HepG2 (cell line): ENCODE measurements at regions not wholly inside any gene's neighbourhood (a gene's known extent, or its start where the extent isn't known, plus 50 kb on each side); places are given as distances from the start of the nearest gene placed in this dataset.

Experiments
- ATAC-seq: fragments of 200-7000 bp; cut with Tn5 transposase; 3 replicates; pipeline ENCODE4 v1.9.1; 2020; ENCODE audit warnings: mild to moderate bottlenecking, moderate library complexity
- BruUV-seq: library from RNA; stranded (reverse); fragments of 400-500 nt; replicated peaks from 2 replicates; lab custom pipeline; 2021; lab: Mats Ljungman, UMichigan
- CTCF ChIA-PET: fragments of 300-600 bp; formaldehyde crosslinking; extraction: SDS; loops from one replicate; lab custom pipeline; 2021; ENCODE audit warnings: low total read pairs, inconsistent platforms, low intra/inter-chr PET ratio; lab: Yijun Ruan, JAX
- POLR2A ChIA-PET: fragments of 350-600 bp; sonication (Branson Sonifier 250); formaldehyde crosslinking; loops from one replicate; lab custom pipeline; 2020; ENCODE audit warnings: antibody characterized with exemption, inconsistent platforms; lab: Yijun Ruan, JAX
- DNase-seq: peaks from one replicate; pipeline ENCODE4 v3.0.0-alpha.2; 2015; ENCODE audit warnings: low spot score
- FAIRE-seq: peaks from 3 replicates; lab custom pipeline; 2011; peaks lifted over from hg19 to GRCh38; lab: Jason Lieb, UNC
- H2AFZ ChIP-seq: one replicate; pipeline ENCODE4 v1.6.1; 2011; ENCODE audit warnings: low read length, inconsistent platforms
- H3K27ac ChIP-seq: fragments of 300-600 bp; 3 replicates; pipeline ENCODE4 v1.8.0; 2011; ENCODE audit warnings: mixed run types, mild to moderate bottlenecking, mixed read lengths, low read length, inconsistent platforms; ENCODE audit not compliant: insufficient read depth; ENCODE audit errors: extremely low read length
- H3K27me3 ChIP-seq, 2 experiments: fragments of 200-600 bp in 1 of 2; 2 replicates in 1 of 2; 3 replicates in 1 of 2; pipeline versions ENCODE4 v1.6.0 to v1.8.0; 2011; ENCODE audit warnings: low read length in 2 of 2, mild to moderate bottlenecking in 2 of 2, moderate library complexity in 2 of 2, inconsistent platforms in 1 of 2; ENCODE audit not compliant: insufficient read depth in 2 of 2, control insufficient read depth in 1 of 2
- H3K36me3 ChIP-seq, 2 experiments: fragments of 200-600 bp in 1 of 2; replicated peaks in 1 of 2; 2 replicates in 1 of 2; 3 replicates in 1 of 2; pipeline versions ENCODE4 v1.5.1 to v1.8.0; 2011; ENCODE audit warnings: low read length in 2 of 2, inconsistent platforms in 1 of 2; ENCODE audit not compliant: insufficient read depth in 2 of 2, control insufficient read depth in 1 of 2
- H3K4me1 ChIP-seq: 2 replicates; pipeline ENCODE4 v1.5.1; 2012; ENCODE audit warnings: low read length, inconsistent platforms; ENCODE audit not compliant: insufficient read depth
- H3K4me2 ChIP-seq: 2 replicates; pipeline ENCODE4 v1.6.0; 2011; ENCODE audit warnings: low read depth, low read length, inconsistent platforms
- H3K4me3 ChIP-seq, 3 experiments: fragments of 200-600 bp in 1 of 3; sonication (generic), shearing (Covaris generic) in 1 of 3; replicated peaks in 1 of 3; 2 replicates each; pipeline ENCODE4 v1.5.1; 2011 to 2016; ENCODE audit warnings: low read length in 3 of 3, inconsistent platforms in 2 of 3, low read depth in 2 of 3, mild to moderate bottlenecking in 2 of 3, control low read depth in 1 of 3, mixed read lengths in 1 of 3; ENCODE audit not compliant: insufficient read depth in 1 of 3
- H3K79me2 ChIP-seq: one replicate; pipeline ENCODE4 v1.6.1; 2011; ENCODE audit warnings: low read length, inconsistent platforms; ENCODE audit not compliant: insufficient read depth
- H3K9ac ChIP-seq: 2 replicates; pipeline ENCODE4 v1.6.0; 2011; ENCODE audit warnings: mild to moderate bottlenecking, low read depth, low read length, inconsistent platforms; ENCODE audit not compliant: insufficient read depth
- H3K9me3 ChIP-seq: 2 replicates; pipeline ENCODE4 v1.5.1; 2012; ENCODE audit warnings: mild to moderate bottlenecking, low read length
- H4K20me1 ChIP-seq: 2 replicates; pipeline ENCODE4 v1.6.0; 2011; ENCODE audit warnings: inconsistent platforms, mild to moderate bottlenecking, low read length, moderate library complexity; ENCODE audit not compliant: insufficient read depth
- MED13 ChIP-seq: sonication (generic); formaldehyde crosslinking; IDR thresholded peaks from 2 replicates; pipeline ENCODE4 v1.5.0; 2020; ENCODE audit warnings: missing genetic modification reagents
- MTF1 ChIP-seq: sonication (generic); formaldehyde crosslinking; IDR thresholded peaks from 2 replicates; pipeline ENCODE4 v1.5.0; 2020; ENCODE audit warnings: missing genetic modification reagents
- SOX13 ChIP-seq, 3 experiments: fragments of 450-650 bp in 1 of 3; sonication (generic) in 1 of 3; formaldehyde crosslinking in 1 of 3; IDR thresholded peaks in 2 of 3; conservative IDR thresholded peaks in 1 of 3; 2 replicates each; pipeline versions ENCODE4 v1.5.0 to v1.6.1; 2016 to 2020; ENCODE audit warnings: antibody characterized with exemption in 1 of 3, mild to moderate bottlenecking in 1 of 3, missing compliant biosample characterization in 1 of 3, missing genetic modification reagents in 1 of 3, moderate library complexity in 1 of 3
- SP4 ChIP-seq: sonication (generic); formaldehyde crosslinking; IDR thresholded peaks from 2 replicates; pipeline ENCODE4 v1.8.1; 2023; ENCODE audit warnings: mild to moderate bottlenecking, missing genetic modification reagents
- TCF7 ChIP-seq: sonication (generic); IDR thresholded peaks from 2 replicates; pipeline ENCODE4 v1.6.1; 2016; ENCODE audit warnings: antibody characterized with exemption, low read depth
- YY1 ChIP-seq: IDR thresholded peaks from 2 replicates; pipeline ENCODE4 v1.6.1; 2011; ENCODE audit warnings: low read length, low read depth, moderate library complexity, mild to moderate bottlenecking; ENCODE audit not compliant: insufficient read depth, insufficient replicate concordance
- WGBS: methylation state at CpG from one replicate; pipeline ENCODE4 v1.1.6; 2017; ENCODE audit warnings: low lambda C conversion rate; 5-methylcytosine and 5-hydroxymethylcytosine counted together
- in situ Hi-C: cut with HindIII; loops from 2 replicates; pipeline ENCODE4 v1.10.0; 2017; ENCODE audit warnings: low pct_unique_long_range_greater_than_20kb; ENCODE audit not compliant: extremely low pct_ligation_motif_present
- intact Hi-C: fragments of 100-400 bp; cut with micrococcal nuclease; formaldehyde crosslinking; loops from one replicate; pipeline ENCODE4 v1.10.0; 2022; ENCODE audit not compliant: unreplicated experiment
- TF ChIP-seq, protein P1 (sequence below): sonication (generic); formaldehyde crosslinking; IDR thresholded peaks from 2 replicates; pipeline ENCODE4 v1.5.1; 2020; ENCODE audit warnings: mild to moderate bottlenecking, missing genetic modification reagents, moderate library complexity

DNA sequence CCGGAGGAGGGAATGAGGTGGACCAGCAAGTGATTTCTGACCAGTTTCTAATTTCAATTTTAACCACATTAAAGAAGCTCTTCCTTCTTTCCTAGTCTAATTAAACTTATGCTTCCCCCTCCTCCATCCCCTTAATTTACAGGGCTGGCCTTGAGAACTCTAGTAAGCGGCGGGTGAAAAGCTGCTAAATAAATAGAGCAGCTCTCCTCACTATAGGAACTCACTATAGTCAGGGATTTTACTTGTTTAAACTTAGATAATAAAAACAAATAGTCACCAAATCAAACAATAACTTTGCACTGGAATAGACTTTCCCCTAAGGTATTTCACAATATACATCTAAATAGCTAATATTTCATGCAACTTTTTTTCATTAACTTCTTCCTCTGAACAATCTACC lies 1838.2 kb upstream of the PRR20A start:
- Histone ChIP-seq H3K9me3 (peaks cover 15% of the 10 kb centered on the region), H3K27ac (no peak overlapping the region), H2AFZ (no peak overlapping the region), H3K4me1 (0 out of 2 replicates have a peak, but pooled peaks cover 5% of the 10 kb centered on the region), H3K4me3 (no peak overlapping the region), H3K4me2 (no peak overlapping the region), H3K27me3 (no peaks in the 10 kb centered on the region; a peak in 1 of 5 replicates), H3K36me3 (no peaks in the 10 kb centered on the region), H4K20me1 (no peaks in the 10 kb centered on the region), H3K9ac (no peak overlapping the region), H3K79me2 (no peaks in the 10 kb centered on the region)
- 3% methylated on average over 3 of the region's 3 CpGs for WGBS
- ChIA-PET POLR2A (no interaction called here), CTCF (no interaction called here)
- intact Hi-C loops (no loop called here), in situ Hi-C loops (no loop called here)
- BruUV-seq, result no TSS peak
- ATAC-seq (peak; percentile 68), DNase-seq (no peak), FAIRE-seq (no peak)
- no peak for TF ChIP-seq MED13
- TF ChIP-seq SOX13 (IDR thresholded peaks at IDR 0.05), result no peak
- peak in 1 of 2 experiments; percentile 9; a peak in 1 of 4 replicates for TF ChIP-seq SOX13 (CRISPR knock-in tag; conservative IDR thresholded peaks at IDR 0.05 in 1 of 2, IDR thresholded peaks at IDR 0.05 in 1 of 2)

DNA sequence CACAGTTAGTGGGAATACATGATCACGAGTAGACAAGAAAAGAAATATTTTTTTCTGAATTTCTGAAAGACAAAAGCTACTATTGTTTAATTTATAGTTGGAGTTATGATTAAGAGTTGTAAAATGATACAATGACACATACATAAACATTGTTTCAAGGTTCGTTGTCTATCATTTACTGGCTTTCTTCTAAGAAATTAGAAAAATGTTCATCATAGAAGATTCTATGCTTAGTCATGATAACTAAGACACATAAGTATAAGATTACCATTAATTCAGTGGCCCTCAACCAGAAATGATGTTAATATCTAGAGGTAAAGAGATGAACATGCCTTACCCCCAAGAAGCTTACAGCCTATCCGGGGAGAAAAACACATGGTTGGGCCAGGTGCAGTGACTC lies 1832.8 kb upstream of the PRR20A start:
- ChIA-PET POLR2A (no interaction called here), CTCF (no interaction called here)
- Histone ChIP-seq H3K27ac (no peak overlapping the region), H3K9ac (no peak overlapping the region), H2AFZ (no peak overlapping the region), H3K4me3 (no peak overlapping the region), H3K4me2 (no peak overlapping the region), H3K4me1 (no peaks in the 10 kb centered on the region), H3K79me2 (no peaks in the 10 kb centered on the region), H3K9me3 (peaks cover 19% of the 10 kb centered on the region), H3K36me3 (no peaks in the 10 kb centered on the region), H3K27me3 (no peaks in the 10 kb centered on the region), H4K20me1 (no peaks in the 10 kb centered on the region)
- DNase-seq, result no peak
- whole genome bisulfite sequencing, result 30% methylated on average over 3 of the region's 3 CpGs
- BruUV-seq, result no TSS peak
- TF ChIP-seq YY1 (no peak), MED13 (no peak), SP4 (CRISPR knock-in tag) (no peak), TCF7 (no peak), MTF1 (CRISPR knock-in tag) (no peak)
- TF ChIP-seq, protein P1, sequence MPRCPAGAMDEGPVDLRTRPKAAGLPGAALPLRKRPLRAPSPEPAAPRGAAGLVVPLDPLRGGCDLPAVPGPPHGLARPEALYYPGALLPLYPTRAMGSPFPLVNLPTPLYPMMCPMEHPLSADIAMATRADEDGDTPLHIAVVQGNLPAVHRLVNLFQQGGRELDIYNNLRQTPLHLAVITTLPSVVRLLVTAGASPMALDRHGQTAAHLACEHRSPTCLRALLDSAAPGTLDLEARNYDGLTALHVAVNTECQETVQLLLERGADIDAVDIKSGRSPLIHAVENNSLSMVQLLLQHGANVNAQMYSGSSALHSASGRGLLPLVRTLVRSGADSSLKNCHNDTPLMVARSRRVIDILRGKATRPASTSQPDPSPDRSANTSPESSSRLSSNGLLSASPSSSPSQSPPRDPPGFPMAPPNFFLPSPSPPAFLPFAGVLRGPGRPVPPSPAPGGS (CRISPR knock-in tag), result no peak
- in situ Hi-C loops (no loop called here), intact Hi-C loops (no loop called here)
- FAIRE-seq, result no peak
- ATAC-seq, result no peak
